Gastroesophageal sphincter (tissue), 3 donors: ENCODE measurements at regions not wholly inside any gene's neighbourhood (a gene's known extent, or its start where the extent isn't known, plus 50 kb on each side); places are given as distances from the start of the nearest gene placed in this dataset.

Experiments
- CTCF ChIP-seq, 4 experiments: fragments of 200-600 bp in 2 of 4; fragments of 450-650 bp in 2 of 4; sonication (generic) in 1 of 4; IDR thresholded peaks; one replicate each; pipeline ENCODE4 v1.5.1; 2017 to 2019; ENCODE audit warnings: antibody characterized with exemption in 4 of 4, mild to moderate bottlenecking in 2 of 4, moderate library complexity in 2 of 4
- EP300 ChIP-seq: sonication (generic); formaldehyde crosslinking; IDR thresholded peaks from one replicate; pipeline ENCODE4 v1.6.1; 2017; ENCODE audit warnings: antibody characterized with exemption, mild to moderate bottlenecking
- POLR2A ChIP-seq, 2 donors: fragments of 450-650 bp; IDR thresholded peaks; one replicate each; pipeline ENCODE4 v1.6.1; 2017; ENCODE audit warnings: antibody characterized with exemption in 2 of 2, mild to moderate bottlenecking in 2 of 2, moderate library complexity in 1 of 2
- POLR2AphosphoS5 ChIP-seq: sonication (generic); formaldehyde crosslinking; IDR thresholded peaks from one replicate; pipeline ENCODE4 v1.6.1; 2017; ENCODE audit warnings: antibody characterized with exemption

GRCh38 chrX:149282909-149283308 lies 222.2 kb downstream of the IDS start:
- TF ChIP-seq CTCF (IDR thresholded peaks at IDR 0.05) (no peak), POLR2A (IDR thresholded peaks at IDR 0.05) (no peak), EP300 (no peak), POLR2AphosphoS5 (no peak)
